Superior temporal gyrus (tissue), 1 donor: ENCODE measurements at regions not wholly inside any gene's neighbourhood (a gene's known extent, or its start where the extent isn't known, plus 50 kb on each side); places are given as distances from the start of the nearest gene placed in this dataset.

Experiments
- DNase-seq: peaks from one replicate; pipeline ENCODE4 v3.0.0-alpha.2; 2016; ENCODE audit errors: extremely low spot score

DNA sequence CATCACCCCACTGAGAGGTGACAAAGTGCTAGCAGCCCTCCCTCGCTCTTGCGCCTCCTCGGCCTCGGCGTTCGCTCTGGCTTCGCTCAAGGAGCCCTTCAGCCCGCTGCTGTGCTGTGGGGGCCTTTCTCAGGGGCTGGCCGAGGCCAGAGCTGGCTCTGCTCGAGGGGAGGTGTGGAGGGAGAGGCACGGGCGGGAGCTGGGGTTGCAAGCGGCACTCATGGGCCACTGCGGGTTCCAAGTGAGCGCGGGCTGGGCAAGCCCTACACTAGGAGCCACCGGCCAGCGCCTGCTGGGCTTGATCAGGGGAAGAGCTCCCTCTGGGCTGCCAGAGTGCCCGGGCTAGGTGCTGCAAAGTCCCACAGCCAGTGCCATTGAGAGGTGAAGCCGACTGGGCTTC is 964.8 kb upstream of the GJE1 start:
- DNase-seq, result no peak

DNA sequence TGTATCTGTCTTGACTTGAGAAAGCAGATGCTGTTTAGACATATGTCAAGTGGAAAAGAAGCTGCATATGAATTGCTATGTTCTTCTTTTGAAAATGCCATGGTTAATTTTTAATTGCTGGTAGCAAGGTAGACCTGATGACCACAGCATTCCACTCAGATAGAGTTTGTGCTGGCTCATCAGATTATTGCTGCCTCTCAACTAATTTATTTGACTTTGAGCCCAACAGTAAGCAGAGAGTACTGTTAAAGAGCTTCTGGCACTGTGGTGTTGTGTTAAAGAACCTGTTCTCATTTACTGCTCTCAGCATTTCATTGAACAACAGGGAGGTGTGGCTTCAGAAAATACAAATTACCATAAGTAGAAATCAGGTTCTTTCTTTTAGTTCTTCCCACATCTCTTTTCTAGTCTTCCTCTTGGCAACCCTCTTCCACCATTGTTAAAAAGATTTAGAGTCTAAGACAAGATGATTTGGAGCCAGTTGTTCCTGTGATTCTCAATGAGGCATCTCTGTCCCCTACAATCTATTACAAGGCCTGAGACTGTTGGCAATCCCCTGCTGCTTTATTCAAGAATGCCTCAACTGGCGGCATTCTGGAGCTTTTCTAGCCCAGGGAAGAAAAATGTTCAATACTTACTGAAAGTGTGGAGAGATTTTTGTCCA is 967.6 kb upstream of the GJE1 start:
- DNase-seq, result no peak

DNA sequence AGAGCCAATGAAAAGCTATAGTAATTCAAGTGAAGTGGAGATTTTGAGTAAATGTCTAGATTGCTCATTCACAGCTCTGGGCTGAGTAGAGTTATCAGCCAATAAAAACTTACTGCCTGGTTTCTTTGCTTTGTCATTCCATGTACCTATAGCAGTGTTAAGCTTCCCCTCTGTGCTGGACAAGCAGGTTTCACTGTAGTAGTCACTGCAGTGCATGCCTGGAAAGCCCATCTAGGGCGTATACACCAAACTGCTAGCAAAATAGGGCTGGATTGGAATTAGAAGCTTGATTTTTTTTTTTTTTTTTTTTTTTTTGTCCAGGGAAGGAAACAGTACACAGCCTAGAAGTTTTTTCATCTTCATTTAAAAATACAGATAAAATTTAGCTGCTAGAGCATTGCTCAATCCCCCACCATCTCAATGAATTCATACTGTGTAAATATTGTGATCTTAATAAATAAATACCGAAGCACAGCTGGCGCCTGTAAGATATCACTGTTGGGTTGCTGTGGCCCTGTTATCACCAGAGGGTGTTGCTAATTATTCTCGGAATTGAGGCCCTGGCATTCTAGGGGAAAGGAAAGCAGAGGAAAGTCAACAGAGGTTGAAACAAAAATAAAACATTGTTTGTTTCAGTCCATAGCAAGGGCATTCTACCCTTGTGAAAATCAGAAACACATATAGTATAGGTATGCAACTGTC is 968.5 kb upstream of the GJE1 start:
- DNase-seq, result no peak

DNA sequence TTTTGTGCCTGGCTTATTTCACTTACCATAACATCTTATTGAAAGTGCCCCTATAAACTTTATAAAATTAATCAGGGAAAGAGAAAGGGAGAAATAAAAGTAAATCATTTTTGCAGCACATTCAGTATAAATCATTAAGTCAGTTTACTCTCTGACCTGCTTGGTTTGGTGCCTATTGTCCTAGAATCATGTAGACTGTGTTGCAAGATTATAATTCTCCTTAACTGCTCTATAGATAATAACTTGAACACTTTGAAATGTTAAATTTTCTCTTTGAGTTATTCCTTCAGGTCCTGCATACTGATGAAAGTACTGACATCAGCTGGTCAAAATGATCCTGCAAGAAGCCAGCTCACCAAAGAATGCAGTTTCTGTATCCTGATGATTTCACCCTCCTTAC is 969.6 kb upstream of the GJE1 start:
- no peak for DNase-seq

DNA sequence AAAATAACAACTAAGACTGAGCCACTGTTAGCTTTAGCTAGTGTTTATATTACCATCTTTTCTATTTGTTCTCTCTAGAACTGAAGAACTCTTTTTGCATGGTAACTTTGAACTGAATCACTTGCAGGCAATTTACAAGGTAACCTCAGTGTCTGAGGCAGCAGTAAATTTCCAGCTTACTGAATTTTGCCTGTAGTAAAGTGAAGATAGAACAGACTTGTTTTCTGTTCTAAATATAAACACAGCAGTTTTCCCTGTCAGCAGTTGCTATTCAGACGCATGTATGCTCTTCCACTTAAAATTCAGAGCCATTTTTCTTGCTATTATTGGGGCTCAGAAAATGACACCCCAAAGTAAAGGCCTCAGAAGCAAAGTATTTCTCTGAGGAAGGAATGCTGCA is 974.0 kb upstream of the GJE1 start:
- peak; percentile 52 for DNase-seq

DNA sequence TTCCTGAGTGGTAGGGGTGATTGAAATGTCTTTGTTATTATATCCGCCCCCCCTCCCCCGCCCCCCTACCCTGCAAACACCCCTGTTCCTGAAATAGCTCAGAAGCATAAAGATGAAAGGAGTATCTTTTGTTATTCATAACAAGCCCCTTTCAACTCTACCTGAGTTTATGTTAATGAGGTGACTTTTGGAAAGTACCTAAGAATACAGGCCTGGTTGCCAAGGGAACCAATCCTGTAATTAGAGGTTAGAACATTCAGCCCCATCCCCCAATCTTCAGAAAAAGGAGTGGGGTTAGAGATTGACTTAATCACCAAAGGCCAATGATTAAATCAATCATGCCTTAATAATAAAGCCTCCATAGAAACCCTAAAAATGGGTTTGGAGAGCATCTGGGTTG is 979.2 kb upstream of the GJE1 start:
- DNase-seq, result no peak

DNA sequence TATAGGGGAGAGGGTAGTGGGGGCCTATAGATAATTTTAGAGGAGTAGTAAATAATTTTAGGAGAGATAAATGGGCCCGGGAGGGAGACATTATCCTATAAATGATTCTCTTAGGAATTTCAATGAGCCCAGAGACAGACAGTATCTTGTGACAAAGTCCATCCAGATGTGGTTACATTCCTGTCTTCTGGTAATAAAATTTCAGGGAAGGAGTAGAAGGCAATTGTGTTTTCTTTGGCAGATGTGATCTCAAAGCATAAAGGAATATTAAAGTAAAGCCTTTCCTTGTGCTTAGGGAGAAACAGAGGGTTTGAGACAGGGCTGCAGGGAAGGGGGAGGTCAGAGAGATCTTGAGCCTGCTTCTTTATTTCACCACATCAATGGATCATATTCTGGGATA is 979.8 kb upstream of the GJE1 start:
- no peak for DNase-seq

DNA sequence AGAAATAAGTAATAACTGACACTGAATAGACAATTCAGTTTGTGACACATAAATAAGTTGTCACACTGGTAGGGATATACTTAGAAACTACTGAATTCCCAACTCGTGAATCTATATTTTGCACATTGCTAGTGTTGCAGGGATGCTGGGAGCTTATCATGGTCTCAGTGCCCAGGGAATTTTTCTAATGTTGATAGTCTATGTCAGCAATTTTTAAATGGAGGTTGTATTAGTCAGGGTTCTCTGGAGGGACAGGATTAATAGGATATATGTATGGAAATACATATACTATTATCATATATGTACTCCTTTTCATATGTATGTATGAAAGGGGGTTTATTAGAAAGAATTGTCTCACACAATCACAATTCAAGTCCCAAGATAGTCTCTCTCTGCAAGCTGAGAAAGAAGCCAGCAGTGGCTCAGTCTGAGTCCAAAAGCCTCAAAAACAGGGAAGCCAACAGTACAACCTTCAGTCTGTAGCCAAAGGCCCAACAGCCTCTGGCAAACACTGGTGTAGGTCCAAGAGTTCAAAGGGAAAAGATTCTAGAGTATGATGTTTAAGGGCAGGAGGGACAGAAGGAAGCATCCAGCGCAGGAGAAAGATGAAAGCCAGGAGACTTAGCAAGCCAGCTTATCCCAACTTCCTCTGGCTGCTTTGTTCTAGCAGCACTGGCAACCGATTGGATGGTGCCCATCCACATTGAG is 980.9 kb upstream of the GJE1 start:
- no peak for DNase-seq

DNA sequence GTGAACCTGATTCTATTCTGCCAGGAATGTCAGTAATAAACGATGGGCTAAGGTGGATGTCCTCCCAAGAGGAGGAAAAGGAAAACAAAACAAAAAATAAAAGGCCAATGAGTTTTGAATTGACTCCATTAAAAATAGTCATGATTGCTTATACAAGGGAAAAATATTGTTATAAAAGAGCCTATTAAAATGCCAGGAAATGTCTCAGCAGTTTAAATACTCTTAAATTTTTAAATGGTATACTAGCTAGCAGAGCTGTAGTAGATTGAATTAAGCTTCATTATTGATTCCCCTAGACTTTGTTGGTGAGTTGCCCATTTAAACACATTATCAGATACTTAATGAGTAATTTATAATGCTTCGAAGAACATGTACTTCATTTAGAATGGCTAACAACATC is 990.9 kb upstream of the GJE1 start:
- no peak for DNase-seq

DNA sequence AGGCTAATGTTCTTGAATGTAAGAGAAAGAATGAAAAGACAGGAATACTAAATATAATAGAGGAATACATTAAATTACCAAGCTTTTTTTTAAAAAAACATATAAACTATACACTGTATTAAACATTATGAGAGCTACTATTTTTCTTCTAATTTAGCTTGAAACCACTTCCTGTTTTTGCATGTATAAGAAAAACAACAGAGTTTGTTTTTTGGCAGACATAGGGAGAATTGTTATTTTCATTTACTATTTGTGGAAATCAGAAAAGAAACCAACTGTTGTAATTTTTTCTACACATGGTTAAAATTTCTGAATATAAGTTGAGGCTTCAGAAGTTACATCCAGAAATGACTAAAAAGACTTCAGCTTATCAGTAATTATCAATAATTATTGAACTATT is 991.8 kb upstream of the GJE1 start:
- DNase-seq, result no peak

DNA sequence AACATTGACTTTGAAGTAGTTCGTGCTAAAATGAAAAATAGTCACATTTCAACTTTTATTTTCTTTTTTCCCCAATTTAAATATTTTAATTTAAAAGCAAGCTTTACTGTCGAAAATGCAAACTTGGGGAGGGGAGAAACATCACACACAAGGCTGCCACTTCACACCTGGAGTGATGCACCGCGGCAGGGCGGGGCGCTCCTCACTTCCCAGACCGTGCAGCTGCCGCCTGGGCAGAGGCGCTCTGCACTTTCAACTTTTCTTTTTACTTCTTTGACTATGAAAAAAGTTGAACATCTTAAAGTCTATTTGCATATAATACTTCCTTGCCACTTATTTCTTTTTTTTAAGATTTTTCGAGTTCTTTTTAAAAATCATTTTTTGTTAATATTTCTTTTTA is 993.3 kb upstream of the GJE1 start:
- DNase-seq, result no peak

DNA sequence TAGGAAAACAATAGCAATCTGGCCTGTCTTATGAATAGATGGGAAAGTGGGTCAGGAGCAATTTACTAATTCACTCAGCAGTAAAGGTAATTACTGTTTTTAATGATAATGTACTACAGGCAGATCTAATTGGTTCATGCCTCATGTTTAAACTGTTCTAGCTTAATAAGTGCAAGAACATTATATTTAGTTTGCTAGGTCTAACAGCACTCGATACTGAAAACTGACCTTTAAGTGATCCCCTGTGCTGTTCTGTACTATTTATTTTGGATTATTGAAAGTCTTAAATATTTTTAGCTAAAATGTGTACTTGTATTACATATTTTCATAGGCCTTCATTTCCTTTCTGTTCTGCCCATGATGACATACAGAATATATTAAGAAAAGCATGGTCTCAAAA is 998.0 kb upstream of the GJE1 start:
- no peak for DNase-seq

DNA sequence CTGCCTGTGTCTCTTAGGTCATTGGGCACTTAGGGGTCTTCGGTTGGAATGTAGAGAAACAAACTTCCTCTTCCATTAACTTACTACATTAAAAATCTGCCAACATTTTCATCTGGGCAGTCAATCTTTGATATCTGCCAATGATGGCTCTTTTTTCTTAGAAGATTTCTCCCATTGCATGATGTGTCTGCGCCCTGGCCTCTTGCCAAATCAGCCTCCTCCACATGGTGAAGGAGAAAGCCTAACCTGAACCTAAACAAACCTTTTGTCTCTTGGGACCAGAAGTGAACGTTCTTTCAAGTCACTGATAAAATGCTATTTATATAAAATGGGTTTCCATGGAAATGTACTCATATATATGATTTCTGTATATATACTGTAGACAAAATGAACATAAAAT is 998.9 kb upstream of the GJE1 start:
- no peak for DNase-seq

DNA sequence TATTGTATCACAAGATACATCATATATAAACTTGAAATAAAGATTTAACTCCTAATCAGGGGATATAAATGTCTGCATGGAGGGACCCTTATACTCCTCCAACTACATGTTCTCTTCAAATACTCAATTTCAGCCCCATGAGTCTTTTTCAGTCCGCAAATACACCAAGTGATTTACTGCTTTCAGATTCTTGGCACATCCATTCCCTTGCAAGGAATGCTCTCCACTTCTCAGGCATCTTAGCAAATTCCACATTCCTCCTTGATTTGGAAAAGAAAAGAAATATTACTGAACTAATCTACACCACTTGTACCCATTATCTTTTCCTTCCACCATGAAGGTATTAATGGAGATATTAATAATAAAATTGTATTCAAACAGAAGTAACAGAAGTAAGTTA is 999.4 kb upstream of the GJE1 start:
- no peak for DNase-seq

DNA sequence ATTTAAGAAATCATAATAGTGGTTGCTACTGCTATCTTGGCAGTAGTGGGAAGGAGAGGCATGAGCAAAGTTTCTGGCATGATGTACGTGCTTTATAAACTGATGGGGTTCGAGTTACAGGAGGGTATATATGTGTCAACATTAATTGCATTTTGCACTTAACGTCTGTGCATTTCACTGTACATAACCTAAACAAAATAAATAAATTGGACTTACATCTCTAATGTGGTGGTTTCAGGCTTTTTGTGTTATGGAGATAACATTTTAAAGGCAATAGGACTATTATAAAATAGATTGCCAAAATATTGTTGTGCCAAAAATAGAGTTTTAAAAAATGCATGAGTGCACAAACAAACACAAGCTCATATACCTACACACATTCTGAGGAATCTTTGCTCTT is 1001.1 kb upstream of the GJE1 start:
- no peak for DNase-seq

DNA sequence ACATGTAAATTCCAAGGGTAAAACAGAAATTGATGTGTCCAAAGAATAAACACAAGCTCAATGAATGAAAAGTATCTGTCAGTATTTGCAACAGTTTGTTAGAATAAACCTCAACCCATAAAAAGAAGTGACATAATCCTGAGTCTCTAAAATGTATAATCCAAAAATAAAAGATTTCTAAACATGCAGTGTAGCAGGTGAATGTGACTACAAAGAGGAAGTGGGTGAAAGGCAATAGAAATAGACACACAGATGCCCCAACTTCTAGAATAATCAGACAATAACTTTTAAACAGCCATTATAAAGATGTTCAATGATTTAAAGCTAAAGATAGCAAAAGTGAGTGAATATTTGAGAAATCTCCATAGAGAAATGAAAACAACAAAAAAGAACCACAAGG is 1009.2 kb upstream of the GJE1 start:
- no peak for DNase-seq

DNA sequence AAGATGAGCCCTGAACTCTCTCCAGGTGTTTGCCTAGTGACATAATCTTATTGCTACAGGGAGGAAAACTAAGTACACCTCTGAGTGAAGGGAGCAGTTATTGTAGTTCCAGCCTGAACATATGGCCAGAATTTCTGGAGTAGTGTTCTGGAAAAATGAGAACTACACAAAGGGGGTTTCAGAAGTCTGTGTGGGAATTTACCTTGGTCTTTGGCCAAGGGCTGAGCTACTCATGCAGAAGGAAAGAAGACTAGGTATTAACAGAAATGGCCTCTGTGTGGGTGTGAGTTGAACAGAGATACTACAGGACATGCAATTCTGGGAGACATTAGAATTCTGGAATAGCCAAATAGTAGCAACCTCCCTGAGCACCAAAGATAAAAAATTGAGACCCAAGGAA is 1009.7 kb upstream of the GJE1 start:
- DNase-seq, result no peak

DNA sequence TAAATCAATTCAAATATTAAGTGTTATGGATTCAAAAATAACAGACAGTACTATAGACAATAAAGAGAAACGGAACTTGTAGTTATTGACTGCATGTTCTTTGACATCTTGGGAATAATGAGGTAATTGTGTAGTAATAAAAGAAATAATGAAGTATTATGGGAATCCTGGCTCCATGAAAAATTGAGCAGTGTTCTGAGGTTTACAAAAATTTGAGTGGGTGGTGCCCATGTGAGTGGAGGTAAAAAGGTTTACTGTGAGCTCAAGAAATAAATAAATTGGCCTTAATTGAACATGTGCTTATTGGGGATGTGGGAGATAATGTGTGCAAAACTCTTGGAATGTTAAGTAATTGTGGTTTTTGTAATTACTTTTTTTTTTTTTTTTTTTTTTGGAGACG is 1013.7 kb upstream of the GJE1 start:
- DNase-seq, result no peak

DNA sequence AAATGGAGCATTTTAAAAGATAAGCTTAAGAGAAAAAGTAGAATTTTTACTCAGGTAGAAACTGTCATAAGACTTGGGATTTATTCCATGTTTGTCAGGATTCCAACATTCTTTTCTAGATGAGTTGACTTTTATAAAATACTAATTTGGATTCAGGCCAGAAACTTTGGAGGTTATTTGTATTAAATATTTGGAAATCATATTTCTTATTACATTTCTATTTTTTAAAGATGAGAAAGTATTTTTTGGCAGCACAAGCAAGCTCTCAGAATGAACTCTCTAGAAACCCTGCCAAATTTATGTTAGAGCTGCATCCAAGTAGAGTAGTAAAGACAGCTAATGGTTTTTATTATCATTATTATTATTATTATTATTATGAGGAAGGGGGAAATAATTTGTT is 1014.9 kb upstream of the GJE1 start:
- DNase-seq, result no peak

DNA sequence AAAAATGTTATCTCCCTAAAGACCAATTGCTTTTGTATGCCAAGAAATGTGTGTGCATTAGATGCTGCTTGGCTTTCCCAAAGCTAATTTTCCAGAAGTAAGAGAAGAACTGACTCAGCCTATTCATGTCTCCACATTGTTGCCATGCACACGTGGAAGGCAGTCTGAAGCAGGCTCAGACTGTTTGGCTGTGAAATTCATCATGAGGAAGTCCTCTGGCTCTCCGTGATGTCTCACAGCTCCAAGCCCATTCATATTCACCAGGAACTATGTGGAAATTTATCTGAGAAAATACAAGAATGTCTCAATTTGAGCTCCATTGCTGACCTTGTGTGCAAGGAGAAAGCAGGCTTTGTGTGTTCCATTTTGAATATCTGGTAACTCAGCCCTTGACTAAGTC is 1022.2 kb upstream of the GJE1 start:
- DNase-seq, result peak; percentile 30

DNA sequence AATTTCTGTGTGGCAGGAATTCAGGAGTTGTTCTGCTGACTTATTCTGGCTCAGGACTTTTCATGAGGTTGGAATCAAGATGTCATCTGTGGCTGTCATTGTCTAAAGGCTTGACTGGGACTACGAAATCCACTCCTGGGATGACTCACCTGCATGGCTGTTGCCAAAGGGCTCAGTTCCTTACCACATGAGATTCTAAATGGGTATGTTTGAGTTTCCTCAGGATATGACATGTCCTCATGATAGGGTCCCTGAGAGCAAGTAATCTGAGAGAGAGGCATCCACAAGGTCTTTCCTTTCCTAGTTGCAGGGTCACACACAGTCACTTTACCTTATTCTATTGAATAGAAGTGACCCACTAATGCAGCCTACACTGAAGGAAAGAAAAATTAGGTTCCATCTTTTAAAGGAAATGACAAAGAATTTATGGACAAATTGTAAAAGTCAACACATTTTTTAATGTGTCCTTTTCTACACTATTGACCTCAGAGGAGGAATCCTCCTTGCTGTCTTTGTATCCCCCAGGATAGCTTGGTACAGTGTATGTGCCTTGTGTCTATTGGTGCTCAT is 1025.0 kb upstream of the GJE1 start:
- DNase-seq, result no peak

DNA sequence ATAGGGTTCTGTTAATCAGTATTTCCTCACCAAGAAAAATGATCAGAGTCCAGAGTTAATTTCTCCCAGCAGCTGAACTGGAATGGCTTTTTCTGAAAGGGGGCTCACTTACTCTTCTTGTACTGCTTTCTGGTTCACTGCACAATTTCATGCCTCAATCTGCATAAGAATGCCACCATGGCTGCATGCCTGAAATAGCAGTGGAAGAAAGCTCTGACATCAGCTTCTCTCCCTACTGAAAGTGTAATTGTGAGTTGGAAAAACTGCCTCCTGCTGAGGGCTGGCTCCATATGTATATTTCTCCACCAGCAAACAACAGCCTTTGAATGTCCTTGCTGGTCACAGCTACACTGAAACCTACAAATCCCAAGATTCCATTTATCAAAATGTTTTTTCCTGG is 1027.2 kb upstream of the GJE1 start:
- no peak for DNase-seq

DNA sequence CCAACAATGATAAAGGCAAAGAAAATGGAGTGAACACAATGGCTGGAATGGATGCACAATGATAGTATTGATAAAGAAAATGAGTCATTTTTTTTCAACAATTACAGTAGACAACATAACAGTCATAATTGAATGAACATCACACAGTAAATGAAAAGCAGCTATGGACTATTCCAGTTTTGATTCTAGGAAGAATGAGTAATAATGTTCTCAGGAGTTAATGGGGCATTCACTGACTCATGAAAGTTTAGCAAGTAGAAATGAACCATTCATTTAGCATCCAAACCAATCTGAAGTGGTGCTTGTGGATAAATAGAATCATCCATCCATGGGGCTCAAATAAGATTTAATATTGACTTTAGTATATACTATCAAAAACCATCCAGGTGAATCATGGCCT is 1029.5 kb upstream of the GJE1 start:
- no peak for DNase-seq
